ENCODE measurements at regions not wholly inside any gene's neighbourhood (a gene's known extent, or its start where the extent isn't known, plus 50 kb on each side); places are given as distances from the start of the nearest gene placed in this dataset.

GRCh38 chr12:38445040-38445439 is 128.5 kb downstream of the ALG10B start:
- Histone ChIP-seq H3K4me3 (ENCODE audit: low read length) (no peak overlapping the region), H3K36me3 (ENCODE audit: insufficient read depth, low read length) (no peaks in the 10 kb centered on the region), H3K4me1 (ENCODE audit: insufficient read depth, low read length) (no peaks in the 10 kb centered on the region), H3K9me3 (ENCODE audit: control insufficient read depth in 1 of 2, insufficient read depth in 1 of 2, low read length in 2 of 2) (peaks cover 0 to 9% of the 10 kb centered on the region in 2 experiments), H3K27ac (ENCODE audit: low read depth in 1 of 2, low read length in 2 of 2) (no peak overlapping the region), H3K27me3 (ENCODE audit: control insufficient read depth in 1 of 2, insufficient read depth in 2 of 2, low read length in 2 of 2) (no peaks in the 10 kb centered on the region)
- DNase-seq (no peak), ATAC-seq (ENCODE audit: poor library complexity) (no peak)
- intact Hi-C loops (cut with DNase I, micrococcal nuclease) = no loop called here
- ChIA-PET POLR2A (interaction anchor here (0.6 kb wide), 1 partner anchor 68 kb away, joined by 3 read pairs; no protein-coding TSS in a partner anchor), CTCF (no interaction called here)
- Mint-ChIP-seq H3K4me3 (no peak overlapping the region), H3K4me1 (ENCODE audit: low read depth) (no peaks in the 10 kb centered on the region), H3K27me3 (no peaks in the 10 kb centered on the region), H3K9me3 (peaks cover 10% of the 10 kb centered on the region), H3K27ac (no peak overlapping the region), H3K36me3 (ENCODE audit: low read depth) (no peaks in the 10 kb centered on the region)
- TF ChIP-seq CTCF (IDR thresholded peaks at IDR 0.05) = no peak

- Mint-ChIP-seq H3K4me3 (no peak overlapping the region), H3K27me3 (no peaks in the 10 kb centered on the region), H3K4me1 (ENCODE audit: low read depth) (no peaks in the 10 kb centered on the region), H3K27ac (no peak overlapping the region), H3K9me3 (peaks cover 19% of the 10 kb centered on the region), H3K36me3 (ENCODE audit: low read depth) (no peaks in the 10 kb centered on the region)
- H3K4me3 ChIP-seq (ENCODE audit: low read length) = no peak overlapping the region
- H3K9me3 ChIP-seq (ENCODE audit: control insufficient read depth in 1 of 2, insufficient read depth in 1 of 2, low read length in 2 of 2) = no peaks in the 10 kb centered on the region
- ATAC-seq (ENCODE audit: poor library complexity) (no peak), DNase-seq (no peak)
- H3K27ac ChIP-seq (ENCODE audit: low read depth in 1 of 2, low read length in 2 of 2) = no peak overlapping the region
- ChIA-PET CTCF (no interaction called here), POLR2A (no interaction called here)
- intact Hi-C loops (cut with DNase I, micrococcal nuclease) = no loop called here
- no peaks in the 10 kb centered on the region for H3K4me1 ChIP-seq (ENCODE audit: insufficient read depth, low read length)
- no peaks in the 10 kb centered on the region for H3K27me3 ChIP-seq (ENCODE audit: control insufficient read depth in 1 of 2, insufficient read depth in 2 of 2, low read length in 2 of 2)
- H3K36me3 ChIP-seq (ENCODE audit: insufficient read depth, low read length) = no peaks in the 10 kb centered on the region
- TF ChIP-seq CTCF (IDR thresholded peaks at IDR 0.05) = no peak
Observed at GRCh38 chr12:38448991-38449390, 132.4 kb downstream of the ALG10B start.

GRCh38 chr12:38456537-38457120 is 140.1 kb downstream of the ALG10B start:
- H3K36me3 Mint-ChIP-seq (ENCODE audit: low read depth) = no peaks in the 10 kb centered on the region
- H3K27me3 ChIP-seq (ENCODE audit: control insufficient read depth in 1 of 2, insufficient read depth in 2 of 2, low read length in 2 of 2) = no peaks in the 10 kb centered on the region
- intact Hi-C loops (cut with DNase I, micrococcal nuclease) = no loop called here
- no peak overlapping the region for H3K4me3 ChIP-seq (ENCODE audit: low read length)
- no peak for DNase-seq
- H3K9me3 Mint-ChIP-seq = peaks cover 16% of the 10 kb centered on the region
- H3K27ac ChIP-seq (ENCODE audit: low read depth in 1 of 2, low read length in 2 of 2) = no peak overlapping the region
- no peak for ATAC-seq (ENCODE audit: poor library complexity)
- H3K9me3 ChIP-seq (ENCODE audit: control insufficient read depth in 1 of 2, insufficient read depth in 1 of 2, low read length in 2 of 2) = peaks cover 0 to 4% of the 10 kb centered on the region in 2 experiments
- ChIA-PET POLR2A (no interaction called here), CTCF (no interaction called here)
- no peaks in the 10 kb centered on the region for H3K4me1 ChIP-seq (ENCODE audit: insufficient read depth, low read length)
- no peaks in the 10 kb centered on the region for H3K27me3 Mint-ChIP-seq
- no peak for TF ChIP-seq CTCF (IDR thresholded peaks at IDR 0.05)
- no peaks in the 10 kb centered on the region for H3K36me3 ChIP-seq (ENCODE audit: insufficient read depth, low read length)
- H3K4me1 Mint-ChIP-seq (ENCODE audit: low read depth) = no peaks in the 10 kb centered on the region
- H3K4me3 Mint-ChIP-seq = no peak overlapping the region
- no peak overlapping the region for H3K27ac Mint-ChIP-seq

Data from CD4-positive, alpha-beta T cell (primary cell).